Neuronal stem cell (in vitro differentiated cells): ENCODE measurements at regions not wholly inside any gene's neighbourhood (a gene's known extent, or its start where the extent isn't known, plus 50 kb on each side); places are given as distances from the start of the nearest gene placed in this dataset.
"Not testable (repeated sequence)": the region's sequence is repeated elsewhere in the genome, so short reads cannot be mapped to it uniquely, and the experiment has no call there.

Source experiments
- DNase-seq: peaks from one replicate; pipeline ENCODE4 v3.0.0-alpha.2; 2013; ENCODE audit warnings: low spot score
- H2AFZ ChIP-seq: one replicate; pipeline ENCODE4 v1.6.1; 2013; ENCODE audit warnings: mild to moderate bottlenecking, low read length, inconsistent platforms
- H2AK5ac ChIP-seq: 2 replicates; pipeline ENCODE4 v1.6.1; 2013; ENCODE audit warnings: low read depth, mild to moderate bottlenecking, inconsistent platforms, low read length, moderate library complexity, mixed read lengths
- H2BK120ac ChIP-seq: 2 replicates; pipeline ENCODE4 v1.6.1; 2013; ENCODE audit warnings: low read depth, mild to moderate bottlenecking, inconsistent platforms, low read length, moderate library complexity, mixed read lengths
- H2BK12ac ChIP-seq: one replicate; pipeline ENCODE4 v1.6.1; 2013; ENCODE audit warnings: low read length, inconsistent platforms
- H2BK15ac ChIP-seq: 2 replicates; pipeline ENCODE4 v1.6.1; 2013; ENCODE audit warnings: mild to moderate bottlenecking, low read length, inconsistent platforms, mixed read lengths
- H2BK5ac ChIP-seq: one replicate; pipeline ENCODE4 v1.6.1; 2013; ENCODE audit warnings: inconsistent platforms, mild to moderate bottlenecking, low read length, moderate library complexity
- H3K14ac ChIP-seq: one replicate; pipeline ENCODE4 v1.6.1; 2013; ENCODE audit warnings: low read length, inconsistent platforms
- H3K18ac ChIP-seq: 2 replicates; pipeline ENCODE4 v1.6.1; 2013; ENCODE audit warnings: low read length, inconsistent platforms
- H3K23ac ChIP-seq: 2 replicates; pipeline ENCODE4 v1.6.1; 2013; ENCODE audit warnings: low read depth, mild to moderate bottlenecking, mixed read lengths, low read length, inconsistent platforms; ENCODE audit not compliant: poor library complexity
- H3K27ac ChIP-seq: replicated peaks from 3 replicates; pipeline ENCODE4 v1.5.1; 2013; ENCODE audit warnings: low read length, inconsistent platforms
- H3K27me3 ChIP-seq, 3 experiments: 2 replicates each; pipeline ENCODE4 v1.6.1; 2013; ENCODE audit warnings: low read length in 3 of 3, mild to moderate bottlenecking in 2 of 3, inconsistent platforms in 1 of 3, low read depth in 1 of 3, mixed read lengths in 1 of 3, moderate library complexity in 1 of 3; ENCODE audit not compliant: control insufficient read depth in 3 of 3, insufficient read depth in 3 of 3
- H3K36me3 ChIP-seq, 2 donors: replicated peaks in 1 of 2; 2 replicates each; pipeline ENCODE4 v1.6.1; 2013; ENCODE audit warnings: low read length in 2 of 2; ENCODE audit not compliant: control insufficient read depth in 2 of 2, insufficient read depth in 2 of 2
- H3K4ac ChIP-seq: 2 replicates; pipeline ENCODE4 v1.6.1; 2013; ENCODE audit warnings: inconsistent platforms, mild to moderate bottlenecking, low read length, moderate library complexity
- H3K4me1 ChIP-seq, 2 donors: 1 replicate in 1 of 2; 2 replicates in 1 of 2; pipeline ENCODE4 v1.6.1; 2013; ENCODE audit warnings: low read length in 2 of 2, low read depth in 1 of 2; ENCODE audit not compliant: control insufficient read depth in 2 of 2, insufficient read depth in 1 of 2
- H3K4me2 ChIP-seq: one replicate; pipeline ENCODE4 v1.6.1; 2013; ENCODE audit warnings: mild to moderate bottlenecking, low read length, inconsistent platforms; ENCODE audit not compliant: insufficient read depth, poor library complexity, severe bottlenecking
- H3K4me3 ChIP-seq, 2 donors: 2 replicates each; pipeline ENCODE4 v1.5.1; 2013; ENCODE audit warnings: low read length in 2 of 2, mild to moderate bottlenecking in 2 of 2, inconsistent platforms in 1 of 2, moderate library complexity in 1 of 2
- H3K79me1 ChIP-seq: one replicate; pipeline ENCODE4 v1.6.1; 2013; ENCODE audit warnings: low read depth, mild to moderate bottlenecking, inconsistent platforms, low read length, moderate library complexity
- H3K9ac ChIP-seq: one replicate; pipeline ENCODE4 v1.6.1; 2013; ENCODE audit warnings: mild to moderate bottlenecking, low read depth, low read length, inconsistent platforms; ENCODE audit not compliant: poor library complexity
- H3K9me3 ChIP-seq, 2 donors: replicated peaks in 1 of 2; 2 replicates each; pipeline versions ENCODE3 to v1.6.1; 2013; ENCODE audit warnings: low read length in 2 of 2, mild to moderate bottlenecking in 2 of 2, inconsistent platforms in 1 of 2, low read depth in 1 of 2, mixed read lengths in 1 of 2, moderate library complexity in 1 of 2; ENCODE audit not compliant: control insufficient read depth in 2 of 2, insufficient read depth in 1 of 2
- H4K8ac ChIP-seq: one replicate; pipeline ENCODE4 v1.6.1; 2013; ENCODE audit warnings: low read depth, mild to moderate bottlenecking, inconsistent platforms, low read length, moderate library complexity
- H4K91ac ChIP-seq: one replicate; pipeline ENCODE4 v1.6.1; 2013; ENCODE audit warnings: low read length, low read depth, mild to moderate bottlenecking, inconsistent platforms; ENCODE audit not compliant: poor library complexity
- WGBS, 2 donors: extraction: QIAGEN DNeasy Blood & Tissue Kit; methylation state at CpG; one replicate each; pipeline ENCODE4 v1.1.7; 2013; ENCODE audit warnings: missing lambda C conversion rate in 2 of 2, mixed read lengths in 1 of 2; ENCODE audit not compliant: insufficient read length in 2 of 2, insufficient replicate concordance in 1 of 2; ENCODE audit errors: extremely low coverage in 2 of 2; 5-methylcytosine and 5-hydroxymethylcytosine counted together

DNA sequence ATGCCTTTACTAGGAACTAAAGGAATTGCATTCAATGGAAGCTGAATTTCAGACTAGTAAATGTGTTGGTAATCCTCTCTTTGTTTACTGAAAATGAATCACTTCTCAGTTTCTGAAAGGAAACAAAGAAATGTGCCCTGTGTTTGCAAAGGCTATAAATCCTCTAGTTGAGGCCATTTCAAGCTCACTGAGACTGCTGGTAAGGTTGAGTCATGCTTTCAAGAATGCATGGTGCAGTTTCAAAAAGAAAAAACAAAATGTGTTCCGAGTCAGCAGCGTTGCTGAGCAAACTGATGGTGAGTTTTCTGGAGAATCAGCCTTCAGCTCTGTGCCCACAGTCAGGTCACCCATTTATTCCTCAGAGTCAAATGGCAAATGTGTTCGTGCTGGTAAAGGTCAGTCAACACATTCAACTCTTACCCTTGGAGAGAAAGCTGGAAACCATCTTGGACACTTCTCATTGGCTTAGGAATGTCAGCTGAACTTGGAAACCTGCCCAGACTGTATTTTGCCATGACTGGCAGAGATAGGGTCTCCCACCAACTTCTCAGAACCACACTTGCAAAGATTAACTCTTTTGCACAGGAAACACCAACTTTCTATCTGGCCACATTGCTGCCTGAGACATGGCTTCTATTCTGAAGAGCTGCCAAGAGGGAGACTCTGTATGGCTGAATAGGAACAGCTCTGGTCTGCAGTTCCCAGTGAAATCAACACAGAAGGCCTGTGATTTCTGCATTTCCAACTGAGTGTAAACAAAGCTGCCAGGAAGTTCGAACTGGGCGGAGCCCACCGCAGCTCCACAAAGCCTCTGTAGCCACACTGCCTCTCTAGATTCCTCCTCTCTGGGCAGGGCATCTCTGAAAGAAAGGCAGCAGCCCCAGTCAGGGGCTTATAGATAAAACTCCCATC lies 484.4 kb downstream of the ATP23 start:
- Histone ChIP-seq H3K4me3 (peak overlapping the region in 1 of 2 donors; percentile 14), H3K9ac (no peak overlapping the region)

DNA sequence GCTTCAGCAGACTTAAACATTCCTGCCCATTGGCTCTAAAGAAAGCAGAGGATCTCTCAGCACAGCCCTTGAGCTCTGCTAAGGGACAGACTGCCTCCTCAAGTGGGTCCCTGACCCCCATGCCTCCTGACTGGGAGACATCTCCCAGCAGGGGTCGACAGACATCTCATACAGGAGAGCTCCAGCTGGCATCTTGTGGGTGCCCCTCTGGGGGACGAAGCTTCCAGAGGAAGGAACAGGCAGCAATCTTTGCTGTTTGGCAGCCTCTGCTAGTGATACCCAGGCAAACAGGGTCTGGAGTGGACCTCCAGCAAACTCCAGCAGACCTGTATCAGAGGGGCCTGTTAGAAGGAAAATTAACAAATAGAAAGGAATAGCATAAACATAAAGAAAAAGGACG lies 485.1 kb downstream of the ATP23 start:
- H2BK15ac ChIP-seq, DNase-seq, H4K91ac ChIP-seq: not testable (repeated sequence)

More for the DNA sequence above, 484.4 kb downstream of the ATP23 start:
- H2AFZ ChIP-seq = peak overlapping the region; percentile 90
- no peak overlapping the region for H3K14ac ChIP-seq
- no peak overlapping the region for H3K23ac ChIP-seq
- H2BK15ac ChIP-seq = no peak overlapping the region
- no CpG with 5 or more reads among the region's 6 CpGs for WGBS, 2 donors
- peaks cover 12 to 13% of the 10 kb centered on the region in 2 donors for H3K4me1 ChIP-seq
- no peaks in the 10 kb centered on the region for H3K79me1 ChIP-seq
- H3K18ac ChIP-seq = no peak overlapping the region
- H3K27ac ChIP-seq = peak overlapping the region; percentile 53
- no peak overlapping the region for H4K91ac ChIP-seq
- no peak overlapping the region for H2BK12ac ChIP-seq
- H3K27me3 ChIP-seq = no peaks in the 10 kb centered on the region
- H2BK5ac ChIP-seq = no peak overlapping the region
- peak overlapping the region; percentile 29 for H3K4me2 ChIP-seq
- no peak overlapping the region for H2AK5ac ChIP-seq
- no peak overlapping the region for H4K8ac ChIP-seq
- peak; percentile 79 for DNase-seq
- peaks cover 0 to 2% of the 10 kb centered on the region in 2 donors for H3K9me3 ChIP-seq
- H3K36me3 ChIP-seq = no peaks in the 10 kb centered on the region
- no peak overlapping the region for H2BK120ac ChIP-seq
- no peak overlapping the region for H3K4ac ChIP-seq

DNA sequence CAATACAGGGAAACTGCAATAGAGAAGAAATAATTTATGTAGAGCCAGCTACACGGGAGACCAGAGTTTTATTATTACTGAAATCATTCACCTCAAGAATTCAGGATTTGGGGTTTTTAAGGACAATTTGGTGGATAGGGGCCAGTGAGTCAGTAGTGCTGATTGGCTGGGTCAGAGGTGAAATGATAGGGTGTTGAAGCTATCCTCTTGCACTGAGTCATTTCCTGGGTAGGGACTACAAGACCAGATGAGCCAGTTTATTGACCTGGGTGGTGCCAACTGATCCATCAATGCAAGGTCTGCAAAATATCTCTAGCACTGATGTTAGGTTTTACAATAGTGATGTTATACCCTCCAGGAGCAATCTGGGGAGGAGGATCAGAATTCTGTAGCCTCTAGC lies 486.3 kb downstream of the LRIG3 start:
- no peak overlapping the region for H3K4me3 ChIP-seq
- no peak overlapping the region for H2BK120ac ChIP-seq
- no peak overlapping the region for H3K14ac ChIP-seq
- no peak overlapping the region for H2AK5ac ChIP-seq
- H3K4me2 ChIP-seq = no peak overlapping the region
- no peaks in the 10 kb centered on the region for H3K79me1 ChIP-seq
- H4K91ac ChIP-seq = no peak overlapping the region
- no peaks in the 10 kb centered on the region for H3K27me3 ChIP-seq
- no peak overlapping the region for H4K8ac ChIP-seq
- H3K36me3 ChIP-seq = no peaks in the 10 kb centered on the region
- H3K4me1 ChIP-seq = no peaks in the 10 kb centered on the region
- no peak overlapping the region for H3K27ac ChIP-seq
- no peak overlapping the region for H2AFZ ChIP-seq
- H2BK5ac ChIP-seq = no peak overlapping the region
- H3K23ac ChIP-seq = no peak overlapping the region
- no peak overlapping the region for H2BK15ac ChIP-seq
- H3K18ac ChIP-seq = no peak overlapping the region
- H2BK12ac ChIP-seq = no peak overlapping the region
- H3K9ac ChIP-seq = no peak overlapping the region
- H3K4ac ChIP-seq = no peak overlapping the region
- no CpG with 5 or more reads among the region's 1 CpG for WGBS, 2 donors
- no peak for DNase-seq
- H3K9me3 ChIP-seq = no peaks in the 10 kb centered on the region

More for the DNA sequence above, 485.1 kb downstream of the ATP23 start:
- H3K9me3 ChIP-seq, H3K79me1 ChIP-seq, H2AK5ac ChIP-seq, H2BK12ac ChIP-seq, H3K27ac ChIP-seq, H3K4me3 ChIP-seq, H3K9ac ChIP-seq, H3K18ac ChIP-seq, H3K27me3 ChIP-seq, H2BK120ac ChIP-seq, H2BK5ac ChIP-seq, H3K4ac ChIP-seq, H3K14ac ChIP-seq, H3K36me3 ChIP-seq, H4K8ac ChIP-seq, H3K23ac ChIP-seq, H3K4me2 ChIP-seq: not testable (repeated sequence)
- peak overlapping the region; percentile 90 for H2AFZ ChIP-seq
- no CpG with 5 or more reads among the region's 3 CpGs for WGBS, 2 donors
- peaks cover 12 to 13% of the 10 kb centered on the region in 2 donors for H3K4me1 ChIP-seq

DNA sequence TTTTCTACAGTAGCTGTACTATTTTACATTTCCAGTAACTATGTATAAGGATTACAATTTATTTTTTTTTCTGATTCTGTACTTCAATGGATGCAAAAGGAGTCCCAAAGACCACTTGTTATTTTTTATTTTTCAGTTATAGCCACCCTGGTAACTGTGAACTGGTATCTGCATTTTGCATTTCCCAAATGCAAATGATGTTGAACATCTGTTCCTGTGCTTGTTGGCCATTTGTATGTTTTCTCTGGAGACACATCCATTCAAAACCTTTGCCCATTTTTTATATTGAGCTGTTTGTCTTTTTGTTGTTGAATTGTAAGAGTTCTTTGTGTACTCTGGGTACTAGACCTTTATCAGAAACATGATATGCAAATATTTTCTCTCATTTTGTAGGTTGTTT lies 485.6 kb downstream of the LRIG3 start:
- no peaks in the 10 kb centered on the region for H3K4me1 ChIP-seq
- no peak overlapping the region for H3K23ac ChIP-seq
- no peak for DNase-seq
- no peak overlapping the region for H3K4me3 ChIP-seq
- no peak overlapping the region for H3K14ac ChIP-seq
- no peak overlapping the region for H2BK120ac ChIP-seq
- no peak overlapping the region for H3K4ac ChIP-seq
- no peaks in the 10 kb centered on the region for H3K79me1 ChIP-seq
- no peak overlapping the region for H2BK12ac ChIP-seq
- H3K27me3 ChIP-seq = no peaks in the 10 kb centered on the region
- no peak overlapping the region for H2BK15ac ChIP-seq
- H2AK5ac ChIP-seq = no peak overlapping the region
- H3K27ac ChIP-seq = no peak overlapping the region
- no peak overlapping the region for H4K8ac ChIP-seq
- no peaks in the 10 kb centered on the region for H3K9me3 ChIP-seq
- H2BK5ac ChIP-seq = no peak overlapping the region
- H2AFZ ChIP-seq = no peak overlapping the region
- H3K9ac ChIP-seq = no peak overlapping the region
- H4K91ac ChIP-seq = no peak overlapping the region
- H3K36me3 ChIP-seq = no peaks in the 10 kb centered on the region
- no peak overlapping the region for H3K4me2 ChIP-seq
- no peak overlapping the region for H3K18ac ChIP-seq
